ENCODE measurements at regions not wholly inside any gene's neighbourhood (a gene's known extent, or its start where the extent isn't known, plus 50 kb on each side); places are given as distances from the start of the nearest gene placed in this dataset.

DNA sequence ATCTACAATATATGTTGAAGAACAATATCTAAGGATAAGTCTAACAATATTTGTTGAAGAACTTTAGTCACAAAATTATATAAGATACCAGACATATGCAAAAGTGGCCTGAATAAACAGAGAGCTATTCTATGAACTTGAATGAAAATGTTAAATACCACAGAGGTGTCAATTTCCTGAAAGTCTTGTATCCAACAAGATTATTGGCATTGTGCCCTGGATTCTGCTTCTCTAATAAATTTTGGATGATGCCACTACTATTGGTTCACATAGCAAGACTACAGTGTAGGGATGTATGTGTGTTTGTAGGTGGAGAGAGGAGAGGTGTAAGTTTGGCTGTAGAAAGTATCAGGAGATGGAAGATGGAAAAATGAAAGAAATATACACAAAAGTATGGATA is 731.8 kb upstream of the RGMB start:
- TF ChIP-seq YY1 (IDR thresholded peaks at IDR 0.05) (no peak), EGR1 (IDR thresholded peaks at IDR 0.05; ENCODE audit: low read depth in 2 of 2) (no peak), RXRA (IDR thresholded peaks at IDR 0.05) (no peak), SP1 (IDR thresholded peaks at IDR 0.05) (no peak), HNF4G (IDR thresholded peaks at IDR 0.05) (no peak), NR2F2 (IDR thresholded peaks at IDR 0.05) (no peak), FOXA1 (IDR thresholded peaks at IDR 0.05) (no peak), GABPA (IDR thresholded peaks at IDR 0.05 in 1 of 2, conservative IDR thresholded peaks at IDR 0.05 in 1 of 2) (no peak), JUND (IDR thresholded peaks at IDR 0.05) (no peak), HNF4A (conservative IDR thresholded peaks at IDR 0.05) (no peak), FOXA2 (IDR thresholded peaks at IDR 0.05) (no peak), RAD21 (IDR thresholded peaks at IDR 0.05) (no peak)
- TF ChIP-seq, protein P1, sequence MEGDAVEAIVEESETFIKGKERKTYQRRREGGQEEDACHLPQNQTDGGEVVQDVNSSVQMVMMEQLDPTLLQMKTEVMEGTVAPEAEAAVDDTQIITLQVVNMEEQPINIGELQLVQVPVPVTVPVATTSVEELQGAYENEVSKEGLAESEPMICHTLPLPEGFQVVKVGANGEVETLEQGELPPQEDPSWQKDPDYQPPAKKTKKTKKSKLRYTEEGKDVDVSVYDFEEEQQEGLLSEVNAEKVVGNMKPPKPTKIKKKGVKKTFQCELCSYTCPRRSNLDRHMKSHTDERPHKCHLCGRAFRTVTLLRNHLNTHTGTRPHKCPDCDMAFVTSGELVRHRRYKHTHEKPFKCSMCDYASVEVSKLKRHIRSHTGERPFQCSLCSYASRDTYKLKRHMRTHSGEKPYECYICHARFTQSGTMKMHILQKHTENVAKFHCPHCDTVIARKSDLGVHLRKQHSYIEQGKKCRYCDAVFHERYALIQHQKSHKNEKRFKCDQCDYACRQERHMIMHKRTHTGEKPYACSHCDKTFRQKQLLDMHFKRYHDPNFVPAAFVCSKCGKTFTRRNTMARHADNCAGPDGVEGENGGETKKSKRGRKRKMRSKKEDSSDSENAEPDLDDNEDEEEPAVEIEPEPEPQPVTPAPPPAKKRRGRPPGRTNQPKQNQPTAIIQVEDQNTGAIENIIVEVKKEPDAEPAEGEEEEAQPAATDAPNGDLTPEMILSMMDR (IDR thresholded peaks at IDR 0.05; ENCODE audit: low read depth, low read length, missing input control): no peak
- TF ChIP-seq, protein P2, sequence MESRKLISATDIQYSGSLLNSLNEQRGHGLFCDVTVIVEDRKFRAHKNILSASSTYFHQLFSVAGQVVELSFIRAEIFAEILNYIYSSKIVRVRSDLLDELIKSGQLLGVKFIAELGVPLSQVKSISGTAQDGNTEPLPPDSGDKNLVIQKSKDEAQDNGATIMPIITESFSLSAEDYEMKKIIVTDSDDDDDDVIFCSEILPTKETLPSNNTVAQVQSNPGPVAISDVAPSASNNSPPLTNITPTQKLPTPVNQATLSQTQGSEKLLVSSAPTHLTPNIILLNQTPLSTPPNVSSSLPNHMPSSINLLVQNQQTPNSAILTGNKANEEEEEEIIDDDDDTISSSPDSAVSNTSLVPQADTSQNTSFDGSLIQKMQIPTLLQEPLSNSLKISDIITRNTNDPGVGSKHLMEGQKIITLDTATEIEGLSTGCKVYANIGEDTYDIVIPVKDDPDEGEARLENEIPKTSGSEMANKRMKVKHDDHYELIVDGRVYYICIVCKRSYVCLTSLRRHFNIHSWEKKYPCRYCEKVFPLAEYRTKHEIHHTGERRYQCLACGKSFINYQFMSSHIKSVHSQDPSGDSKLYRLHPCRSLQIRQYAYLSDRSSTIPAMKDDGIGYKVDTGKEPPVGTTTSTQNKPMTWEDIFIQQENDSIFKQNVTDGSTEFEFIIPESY (IDR thresholded peaks at IDR 0.05): no peak
- TF ChIP-seq, protein P3, sequence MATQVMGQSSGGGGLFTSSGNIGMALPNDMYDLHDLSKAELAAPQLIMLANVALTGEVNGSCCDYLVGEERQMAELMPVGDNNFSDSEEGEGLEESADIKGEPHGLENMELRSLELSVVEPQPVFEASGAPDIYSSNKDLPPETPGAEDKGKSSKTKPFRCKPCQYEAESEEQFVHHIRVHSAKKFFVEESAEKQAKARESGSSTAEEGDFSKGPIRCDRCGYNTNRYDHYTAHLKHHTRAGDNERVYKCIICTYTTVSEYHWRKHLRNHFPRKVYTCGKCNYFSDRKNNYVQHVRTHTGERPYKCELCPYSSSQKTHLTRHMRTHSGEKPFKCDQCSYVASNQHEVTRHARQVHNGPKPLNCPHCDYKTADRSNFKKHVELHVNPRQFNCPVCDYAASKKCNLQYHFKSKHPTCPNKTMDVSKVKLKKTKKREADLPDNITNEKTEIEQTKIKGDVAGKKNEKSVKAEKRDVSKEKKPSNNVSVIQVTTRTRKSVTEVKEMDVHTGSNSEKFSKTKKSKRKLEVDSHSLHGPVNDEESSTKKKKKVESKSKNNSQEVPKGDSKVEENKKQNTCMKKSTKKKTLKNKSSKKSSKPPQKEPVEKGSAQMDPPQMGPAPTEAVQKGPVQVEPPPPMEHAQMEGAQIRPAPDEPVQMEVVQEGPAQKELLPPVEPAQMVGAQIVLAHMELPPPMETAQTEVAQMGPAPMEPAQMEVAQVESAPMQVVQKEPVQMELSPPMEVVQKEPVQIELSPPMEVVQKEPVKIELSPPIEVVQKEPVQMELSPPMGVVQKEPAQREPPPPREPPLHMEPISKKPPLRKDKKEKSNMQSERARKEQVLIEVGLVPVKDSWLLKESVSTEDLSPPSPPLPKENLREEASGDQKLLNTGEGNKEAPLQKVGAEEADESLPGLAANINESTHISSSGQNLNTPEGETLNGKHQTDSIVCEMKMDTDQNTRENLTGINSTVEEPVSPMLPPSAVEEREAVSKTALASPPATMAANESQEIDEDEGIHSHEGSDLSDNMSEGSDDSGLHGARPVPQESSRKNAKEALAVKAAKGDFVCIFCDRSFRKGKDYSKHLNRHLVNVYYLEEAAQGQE (IDR thresholded peaks at IDR 0.05): no peak
- TF ChIP-seq, protein P4, sequence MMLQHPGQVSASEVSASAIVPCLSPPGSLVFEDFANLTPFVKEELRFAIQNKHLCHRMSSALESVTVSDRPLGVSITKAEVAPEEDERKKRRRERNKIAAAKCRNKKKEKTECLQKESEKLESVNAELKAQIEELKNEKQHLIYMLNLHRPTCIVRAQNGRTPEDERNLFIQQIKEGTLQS (IDR thresholded peaks at IDR 0.05): no peak
- no peak overlapping the region for H3K9ac ChIP-seq (ENCODE audit: low read depth in 1 of 2, low read length in 2 of 2)

DNA sequence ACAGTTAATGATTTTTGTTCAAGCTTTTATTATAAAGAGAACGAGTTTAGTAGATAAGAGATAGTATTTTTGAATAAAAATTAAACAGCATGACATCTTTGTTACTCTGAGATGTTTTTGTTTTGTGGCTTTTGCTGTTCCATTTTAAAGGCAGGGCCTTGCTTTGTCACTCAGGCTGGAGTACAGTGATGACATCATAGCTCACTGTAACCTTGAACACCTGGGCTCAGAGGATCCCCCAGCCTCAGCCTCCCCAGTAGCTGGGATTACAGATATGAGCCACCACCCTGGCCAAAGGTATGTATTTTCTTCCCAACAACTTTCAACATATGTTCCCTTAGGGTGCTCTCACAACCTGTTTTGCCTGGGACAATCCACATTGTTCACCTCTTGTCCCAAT is 730.9 kb upstream of the RGMB start:
- H3K36me3 ChIP-seq (ENCODE audit: control insufficient read depth in 4 of 4, insufficient read depth in 3 of 4, low read depth in 1 of 4, low read length in 3 of 4): no peaks in the 10 kb centered on the region
- H3K4me1 ChIP-seq (ENCODE audit: control insufficient read depth in 4 of 4, insufficient read depth in 4 of 4, low read length in 3 of 4): no peaks in the 10 kb centered on the region
- TF ChIP-seq JUND (IDR thresholded peaks at IDR 0.05): no peak
- TF ChIP-seq, protein P3 (IDR thresholded peaks at IDR 0.05): no peak
- no peak for TF ChIP-seq GABPA (IDR thresholded peaks at IDR 0.05 in 1 of 2, conservative IDR thresholded peaks at IDR 0.05 in 1 of 2)
- TF ChIP-seq HNF4G (IDR thresholded peaks at IDR 0.05): no peak
- TF ChIP-seq, protein P2 (IDR thresholded peaks at IDR 0.05): no peak
- TF ChIP-seq SP1 (IDR thresholded peaks at IDR 0.05): no peak
- no peak for TF ChIP-seq TAF1 (conservative IDR thresholded peaks at IDR 0.05)
- no peak for TF ChIP-seq RAD21 (IDR thresholded peaks at IDR 0.05)
- 39% methylated on average over 1 of the region's 1 CpG for WGBS
- H3K4me3 ChIP-seq (ENCODE audit: low read depth in 1 of 3, low read length in 3 of 3): no peak overlapping the region
- no peak for DNase-seq (ENCODE audit: low spot score)
- H3K9ac ChIP-seq (ENCODE audit: low read depth in 1 of 2, low read length in 2 of 2): no peak overlapping the region
- no peaks in the 10 kb centered on the region for H3K9me3 ChIP-seq (ENCODE audit: control insufficient read depth in 4 of 4, low read length in 3 of 4)
- no peaks in the 10 kb centered on the region for H3K27me3 ChIP-seq (ENCODE audit: control insufficient read depth in 4 of 4, insufficient read depth in 4 of 4, low read length in 3 of 4)
- no peak overlapping the region for H3K27ac ChIP-seq (ENCODE audit: low read depth in 1 of 2, low read length in 2 of 2)

More for the DNA sequence above, 731.8 kb upstream of the RGMB start:
- Histone ChIP-seq H3K4me3 (ENCODE audit: low read depth in 1 of 3, low read length in 3 of 3) (no peak overlapping the region), H3K36me3 (ENCODE audit: control insufficient read depth in 4 of 4, insufficient read depth in 3 of 4, low read depth in 1 of 4, low read length in 3 of 4) (no peaks in the 10 kb centered on the region), H3K27ac (ENCODE audit: low read depth in 1 of 2, low read length in 2 of 2) (no peak overlapping the region), H3K27me3 (ENCODE audit: control insufficient read depth in 4 of 4, insufficient read depth in 4 of 4, low read length in 3 of 4) (no peaks in the 10 kb centered on the region), H3K9me3 (ENCODE audit: control insufficient read depth in 4 of 4, low read length in 3 of 4) (no peaks in the 10 kb centered on the region), H3K4me1 (ENCODE audit: control insufficient read depth in 4 of 4, insufficient read depth in 4 of 4, low read length in 3 of 4) (no peaks in the 10 kb centered on the region)
- no peak for DNase-seq (ENCODE audit: low spot score)

Data from liver (tissue), 8 donors.